Epithelial cell of esophagus (primary cell): ENCODE measurements at regions not wholly inside any gene's neighbourhood (a gene's known extent, or its start where the extent isn't known, plus 50 kb on each side); places are given as distances from the start of the nearest gene placed in this dataset.

ENCODE experiments used
- DNase-seq: peaks from one replicate; pipeline ENCODE4 v3.0.0; 2010; ENCODE audit warnings: low read depth
- H3K4me3 ChIP-seq: 2 replicates; pipeline ENCODE4 v1.5.1; 2011; ENCODE audit warnings: mild to moderate bottlenecking, low read length, control low read depth
- TF ChIP-seq, protein P1 (sequence below): IDR thresholded peaks from 2 replicates; pipeline ENCODE4 v1.5.1; 2011; ENCODE audit warnings: low read depth, mild to moderate bottlenecking, low read length, control low read depth, inconsistent platforms; ENCODE audit not compliant: insufficient read depth; ENCODE audit errors: missing control alignments

DNA sequence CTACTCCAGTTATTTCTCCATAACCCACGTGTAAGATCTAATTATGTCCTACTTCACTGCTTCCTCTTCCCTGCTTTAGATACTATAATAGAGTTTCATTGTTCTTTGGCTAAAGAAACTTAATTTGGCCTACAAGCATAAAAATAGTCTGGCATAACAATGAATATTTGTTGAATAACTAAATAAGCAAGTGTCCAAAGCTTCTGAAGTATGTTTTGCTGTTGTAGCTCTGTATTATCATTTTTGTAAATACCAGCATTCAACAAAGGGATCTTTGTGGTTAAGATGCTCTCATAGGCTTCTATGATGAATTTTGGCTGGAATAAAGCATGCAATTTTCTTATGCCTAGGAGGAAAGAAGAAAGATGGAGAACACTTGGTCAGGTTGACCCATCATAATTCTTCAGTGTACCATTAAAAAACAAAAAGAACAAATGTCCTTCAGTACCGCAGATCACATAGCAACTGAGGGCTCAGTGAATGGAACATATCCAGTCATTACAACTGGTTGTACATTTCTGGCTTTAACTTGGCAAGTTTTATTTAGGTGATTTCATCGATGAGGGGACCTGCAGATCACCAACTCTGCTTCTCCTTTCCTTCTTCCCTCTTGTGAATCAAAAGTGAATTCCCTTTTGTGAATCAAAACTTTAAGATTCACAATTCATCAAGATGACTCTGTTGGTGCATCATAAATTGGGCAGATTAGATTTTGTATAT, 465.9 kb upstream of the TGFBR2 start:
- no peak overlapping the region for H3K4me3 ChIP-seq
- TF ChIP-seq, protein P1, sequence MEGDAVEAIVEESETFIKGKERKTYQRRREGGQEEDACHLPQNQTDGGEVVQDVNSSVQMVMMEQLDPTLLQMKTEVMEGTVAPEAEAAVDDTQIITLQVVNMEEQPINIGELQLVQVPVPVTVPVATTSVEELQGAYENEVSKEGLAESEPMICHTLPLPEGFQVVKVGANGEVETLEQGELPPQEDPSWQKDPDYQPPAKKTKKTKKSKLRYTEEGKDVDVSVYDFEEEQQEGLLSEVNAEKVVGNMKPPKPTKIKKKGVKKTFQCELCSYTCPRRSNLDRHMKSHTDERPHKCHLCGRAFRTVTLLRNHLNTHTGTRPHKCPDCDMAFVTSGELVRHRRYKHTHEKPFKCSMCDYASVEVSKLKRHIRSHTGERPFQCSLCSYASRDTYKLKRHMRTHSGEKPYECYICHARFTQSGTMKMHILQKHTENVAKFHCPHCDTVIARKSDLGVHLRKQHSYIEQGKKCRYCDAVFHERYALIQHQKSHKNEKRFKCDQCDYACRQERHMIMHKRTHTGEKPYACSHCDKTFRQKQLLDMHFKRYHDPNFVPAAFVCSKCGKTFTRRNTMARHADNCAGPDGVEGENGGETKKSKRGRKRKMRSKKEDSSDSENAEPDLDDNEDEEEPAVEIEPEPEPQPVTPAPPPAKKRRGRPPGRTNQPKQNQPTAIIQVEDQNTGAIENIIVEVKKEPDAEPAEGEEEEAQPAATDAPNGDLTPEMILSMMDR, result no peak
- DNase-seq, result no peak

DNA sequence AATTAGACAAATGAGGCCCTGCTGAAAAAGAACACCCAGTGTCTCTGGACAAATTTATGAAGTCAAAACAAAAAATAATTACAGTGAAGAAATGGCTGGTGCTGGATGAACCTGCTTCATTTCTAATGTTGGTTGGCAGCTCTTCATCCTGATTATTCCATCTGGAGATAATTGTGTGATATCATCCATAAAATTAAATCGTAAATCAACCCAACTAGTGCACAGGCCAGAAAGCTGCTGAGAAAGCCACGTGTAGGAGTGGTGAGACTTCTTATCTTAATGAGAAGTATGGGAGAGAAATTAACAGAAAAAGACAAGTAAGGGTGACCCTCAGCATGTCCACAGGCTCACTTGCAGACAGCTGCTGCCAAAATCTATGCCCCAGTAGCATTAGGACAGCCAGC, 465.2 kb upstream of the TGFBR2 start:
- TF ChIP-seq, protein P1, result no peak
- no peak for DNase-seq
- no peak overlapping the region for H3K4me3 ChIP-seq

DNA sequence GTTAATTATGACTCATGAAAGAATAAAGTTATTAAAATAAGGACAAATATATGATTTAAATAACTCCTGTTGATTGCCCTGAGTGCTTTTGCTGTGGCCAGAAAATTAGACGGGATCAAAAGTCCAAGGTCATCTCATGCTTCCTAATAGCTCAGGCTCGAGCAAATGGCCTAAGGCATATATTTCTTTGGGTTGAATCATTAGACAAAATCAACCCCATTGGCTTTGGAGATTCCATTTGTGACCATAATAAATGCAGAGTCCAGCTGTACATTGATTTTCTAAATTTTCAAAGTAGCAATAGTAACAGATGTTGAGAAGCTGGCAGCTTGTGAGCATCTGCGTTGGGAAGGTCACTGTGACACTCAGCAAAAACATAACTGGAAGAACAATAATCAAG, 464.5 kb upstream of the TGFBR2 start:
- no peak for DNase-seq
- TF ChIP-seq, protein P1, result no peak
- no peak overlapping the region for H3K4me3 ChIP-seq

DNA sequence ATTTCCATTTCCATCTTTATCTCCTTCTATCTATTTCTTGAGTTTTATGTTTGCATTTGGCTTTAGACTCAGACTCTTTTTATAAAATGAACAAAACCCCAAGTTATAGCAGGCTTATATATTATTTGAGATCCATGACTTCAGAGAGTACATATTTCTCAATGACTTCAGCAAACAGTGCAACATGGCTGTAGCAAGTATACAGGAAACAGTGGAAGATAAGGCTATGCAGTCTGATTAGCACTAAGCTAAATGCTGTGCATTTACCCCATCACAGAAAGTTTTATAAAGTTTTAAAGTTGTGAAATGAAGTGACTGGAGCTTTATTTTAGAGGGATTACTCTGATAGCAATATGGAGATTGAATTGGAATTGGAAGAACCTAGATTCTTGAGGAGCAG, 463.5 kb upstream of the TGFBR2 start:
- DNase-seq, result no peak
- TF ChIP-seq, protein P1, result no peak
- H3K4me3 ChIP-seq, result no peak overlapping the region

DNA sequence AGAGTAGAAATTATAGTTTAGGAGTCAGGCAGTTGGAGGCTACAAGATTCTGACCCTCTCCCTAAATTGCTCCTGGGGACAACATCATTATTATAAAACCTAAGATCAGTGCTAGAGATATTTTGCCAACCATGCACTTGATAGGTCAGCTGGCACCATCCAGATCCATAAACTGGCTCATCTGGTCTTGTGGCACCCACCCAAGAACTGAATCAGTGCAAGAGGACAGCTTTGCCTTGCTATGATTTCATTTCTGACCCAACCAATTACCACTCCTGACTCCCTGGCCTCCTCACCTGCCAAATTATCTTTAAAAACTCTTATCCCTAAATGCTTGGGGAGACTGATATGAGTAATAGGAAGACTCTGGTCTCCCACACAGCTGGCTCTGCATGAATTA, 461.1 kb upstream of the TGFBR2 start:
- H3K4me3 ChIP-seq, result no peak overlapping the region
- peak; percentile 57 for DNase-seq

DNA sequence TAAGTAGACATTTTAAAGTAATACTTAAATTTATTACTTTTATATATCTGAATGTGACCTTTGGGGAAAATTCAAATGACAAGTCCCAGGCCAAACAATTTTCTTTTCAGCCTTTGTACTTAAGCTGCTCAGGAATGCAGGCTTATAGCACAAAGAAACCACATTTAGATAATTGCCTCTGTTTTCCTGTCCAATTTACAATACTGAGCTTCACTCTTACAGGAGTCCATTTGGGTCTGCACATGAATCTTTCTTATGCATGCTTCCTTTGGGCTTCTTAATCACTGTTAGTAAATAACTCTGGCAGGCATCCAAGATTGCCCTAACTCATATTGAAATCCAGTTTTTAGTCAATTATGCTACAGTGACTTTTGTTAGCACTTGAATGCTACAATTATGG, 459.4 kb upstream of the TGFBR2 start:
- H3K4me3 ChIP-seq, result no peak overlapping the region
- TF ChIP-seq, protein P1, result no peak
- no peak for DNase-seq

More for the DNA sequence above, 461.1 kb upstream of the TGFBR2 start:
- TF ChIP-seq, protein P1, result no peak

DNA sequence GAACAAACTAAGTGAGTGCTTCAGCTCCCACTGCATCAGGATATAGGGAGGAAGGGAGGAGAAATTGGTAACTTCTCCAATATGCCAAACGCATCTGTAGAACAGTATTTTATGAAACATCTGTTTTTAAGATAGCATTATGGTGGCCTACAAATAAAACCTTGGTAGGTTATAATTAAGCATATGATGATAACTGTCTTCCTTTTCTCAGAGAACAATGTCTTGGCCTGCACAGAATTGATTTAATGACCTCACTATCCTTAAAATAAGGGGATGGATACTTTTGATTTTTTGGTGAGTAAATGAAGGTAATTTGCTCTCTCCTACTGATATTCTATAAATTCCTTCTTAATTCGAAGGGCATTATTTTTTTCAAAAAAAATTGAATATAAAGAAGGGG, 451.5 kb upstream of the TGFBR2 start:
- DNase-seq, result no peak
- H3K4me3 ChIP-seq, result no peak overlapping the region
- TF ChIP-seq, protein P1, result no peak
